ENCODE measurements at regions not wholly inside any gene's neighbourhood (a gene's known extent, or its start where the extent isn't known, plus 50 kb on each side); places are given as distances from the start of the nearest gene placed in this dataset.

DNA sequence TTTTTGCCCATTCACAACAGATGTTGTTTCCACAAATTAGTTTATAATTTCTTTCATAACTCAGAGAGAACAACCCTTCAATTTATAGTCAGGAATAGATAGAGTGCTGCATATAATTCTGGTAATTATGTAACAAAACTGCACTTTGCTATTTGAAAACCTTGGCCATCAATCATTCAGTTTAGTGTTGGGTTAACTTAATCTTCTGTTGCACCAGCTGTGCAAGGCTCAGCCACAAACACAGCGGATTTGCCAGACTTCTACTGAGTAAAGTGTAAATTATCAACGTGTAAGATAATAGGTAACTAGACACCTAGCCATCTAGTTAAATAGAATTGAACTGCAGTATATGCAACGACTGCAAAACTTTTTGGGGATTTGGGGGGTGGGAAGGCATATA, 1064.3 kb upstream of the EPHA6 start:
- H3K4me1 ChIP-seq (ENCODE audit: control insufficient read depth in 1 of 2, insufficient read depth in 2 of 2, low read length in 2 of 2) = no peaks in the 10 kb centered on the region
- no peaks in the 10 kb centered on the region for H3K27me3 Mint-ChIP-seq (ENCODE audit: low read depth in 3 of 3)
- no peak overlapping the region for H3K4me3 Mint-ChIP-seq
- H4K20me1 ChIP-seq (ENCODE audit: insufficient read depth, low read length) = no peaks in the 10 kb centered on the region
- no CpG with 5 or more reads among the region's 3 CpGs for whole genome bisulfite sequencing (ENCODE audit: insufficient coverage)
- no peaks in the 10 kb centered on the region for H3K36me3 Mint-ChIP-seq
- no peak for DNase-seq
- H3K9me3 ChIP-seq (replicated peaks in 1 of 2; ENCODE audit: control insufficient read depth in 1 of 2, insufficient read depth in 1 of 2, low read length in 2 of 2) = no peaks in the 10 kb centered on the region
- intact Hi-C loops (cut with micrococcal nuclease) = no loop called here
- H3K4me3 ChIP-seq (replicated peaks in 1 of 3; ENCODE audit: low read depth in 2 of 3, low read length in 3 of 3) = no peak overlapping the region
- H3K79me2 ChIP-seq (ENCODE audit: insufficient read depth, low read length) = no peaks in the 10 kb centered on the region
- no peaks in the 10 kb centered on the region for H3K36me3 ChIP-seq (replicated peaks in 1 of 2; ENCODE audit: control insufficient read depth in 1 of 2, insufficient read depth in 2 of 2, low read length in 2 of 2)
- no peak overlapping the region for H3K9ac ChIP-seq (ENCODE audit: insufficient read depth, low read length, poor library complexity, severe bottlenecking)
- TF ChIP-seq, protein P1, sequence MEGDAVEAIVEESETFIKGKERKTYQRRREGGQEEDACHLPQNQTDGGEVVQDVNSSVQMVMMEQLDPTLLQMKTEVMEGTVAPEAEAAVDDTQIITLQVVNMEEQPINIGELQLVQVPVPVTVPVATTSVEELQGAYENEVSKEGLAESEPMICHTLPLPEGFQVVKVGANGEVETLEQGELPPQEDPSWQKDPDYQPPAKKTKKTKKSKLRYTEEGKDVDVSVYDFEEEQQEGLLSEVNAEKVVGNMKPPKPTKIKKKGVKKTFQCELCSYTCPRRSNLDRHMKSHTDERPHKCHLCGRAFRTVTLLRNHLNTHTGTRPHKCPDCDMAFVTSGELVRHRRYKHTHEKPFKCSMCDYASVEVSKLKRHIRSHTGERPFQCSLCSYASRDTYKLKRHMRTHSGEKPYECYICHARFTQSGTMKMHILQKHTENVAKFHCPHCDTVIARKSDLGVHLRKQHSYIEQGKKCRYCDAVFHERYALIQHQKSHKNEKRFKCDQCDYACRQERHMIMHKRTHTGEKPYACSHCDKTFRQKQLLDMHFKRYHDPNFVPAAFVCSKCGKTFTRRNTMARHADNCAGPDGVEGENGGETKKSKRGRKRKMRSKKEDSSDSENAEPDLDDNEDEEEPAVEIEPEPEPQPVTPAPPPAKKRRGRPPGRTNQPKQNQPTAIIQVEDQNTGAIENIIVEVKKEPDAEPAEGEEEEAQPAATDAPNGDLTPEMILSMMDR (IDR thresholded peaks at IDR 0.05) = no peak
- no peak overlapping the region for H2AFZ ChIP-seq (ENCODE audit: insufficient read depth, low read depth, low read length, poor library complexity, severe bottlenecking)
- H3K27me3 ChIP-seq (ENCODE audit: control insufficient read depth in 2 of 2, insufficient read depth in 2 of 2, low read length in 2 of 2) = no peaks in the 10 kb centered on the region
- no peak overlapping the region for H3K27ac Mint-ChIP-seq
- no peak overlapping the region for H3K4me2 ChIP-seq (replicated peaks; ENCODE audit: extremely low read depth, low read length, poor library complexity, severe bottlenecking)
- H3K4me1 Mint-ChIP-seq = no peaks in the 10 kb centered on the region
- peaks cover 0 to 2% (median 0%) of the 10 kb centered on the region in 7 donors for H3K9me3 Mint-ChIP-seq
- H3K27ac ChIP-seq (ENCODE audit: low read depth in 1 of 2, low read length in 2 of 2) = no peak overlapping the region

DNA sequence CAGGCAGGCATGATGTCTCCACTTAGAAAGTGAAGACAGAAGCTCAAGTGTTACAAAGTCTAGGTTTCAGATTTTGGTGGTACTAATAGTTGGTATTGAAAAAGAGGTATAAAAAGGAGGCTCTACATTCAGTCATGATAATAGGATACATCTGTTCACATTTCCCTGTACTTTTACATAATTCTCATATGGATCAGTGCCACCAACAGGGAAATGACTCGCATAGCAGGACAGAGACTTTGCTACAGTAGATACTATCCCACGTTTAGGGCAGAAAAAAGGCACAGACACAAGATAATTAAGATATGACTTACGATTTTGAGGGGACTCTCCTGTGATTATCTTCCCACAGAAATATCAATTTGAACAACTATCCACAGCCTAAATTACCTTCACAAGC, 1062.9 kb upstream of the EPHA6 start:
- H3K4me3 Mint-ChIP-seq = no peak overlapping the region
- Histone ChIP-seq H3K9me3 (replicated peaks in 1 of 2; ENCODE audit: control insufficient read depth in 1 of 2, insufficient read depth in 1 of 2, low read length in 2 of 2) (no peaks in the 10 kb centered on the region), H3K4me1 (ENCODE audit: control insufficient read depth in 1 of 2, insufficient read depth in 2 of 2, low read length in 2 of 2) (no peaks in the 10 kb centered on the region), H3K36me3 (replicated peaks in 1 of 2; ENCODE audit: control insufficient read depth in 1 of 2, insufficient read depth in 2 of 2, low read length in 2 of 2) (no peaks in the 10 kb centered on the region), H3K9ac (ENCODE audit: insufficient read depth, low read length, poor library complexity, severe bottlenecking) (no peak overlapping the region), H3K4me2 (replicated peaks; ENCODE audit: extremely low read depth, low read length, poor library complexity, severe bottlenecking) (no peak overlapping the region), H2AFZ (ENCODE audit: insufficient read depth, low read depth, low read length, poor library complexity, severe bottlenecking) (no peak overlapping the region), H3K27ac (ENCODE audit: low read depth in 1 of 2, low read length in 2 of 2) (no peak overlapping the region), H3K79me2 (ENCODE audit: insufficient read depth, low read length) (no peaks in the 10 kb centered on the region), H3K4me3 (replicated peaks in 1 of 3; ENCODE audit: low read depth in 2 of 3, low read length in 3 of 3) (no peak overlapping the region), H4K20me1 (ENCODE audit: insufficient read depth, low read length) (no peaks in the 10 kb centered on the region), H3K27me3 (ENCODE audit: control insufficient read depth in 2 of 2, insufficient read depth in 2 of 2, low read length in 2 of 2) (no peaks in the 10 kb centered on the region)
- H3K27ac Mint-ChIP-seq = no peak overlapping the region
- no peaks in the 10 kb centered on the region for H3K36me3 Mint-ChIP-seq
- intact Hi-C loops (cut with micrococcal nuclease) = no loop called here
- WGBS (ENCODE audit: insufficient coverage) = no CpG with 5 or more reads among the region's 3 CpGs
- no peaks in the 10 kb centered on the region for H3K4me1 Mint-ChIP-seq
- H3K9me3 Mint-ChIP-seq = peaks cover 0 to 2% (median 0%) of the 10 kb centered on the region in 7 donors
- TF ChIP-seq, protein P1 (IDR thresholded peaks at IDR 0.05) = no peak
- no peak for DNase-seq
- H3K27me3 Mint-ChIP-seq (ENCODE audit: low read depth in 3 of 3) = no peaks in the 10 kb centered on the region

Data from CD14-positive monocyte (primary cell).